AG09309 (cell line): ENCODE measurements at regions not wholly inside any gene's neighbourhood (a gene's known extent, or its start where the extent isn't known, plus 50 kb on each side); places are given as distances from the start of the nearest gene placed in this dataset.

Experiments used
- DNase-seq: peaks from one replicate; pipeline ENCODE4 v3.0.0-alpha.2; 2010; ENCODE audit warnings: low read depth
- H3K4me3 ChIP-seq: 2 replicates; pipeline ENCODE4 v1.5.1; 2011; ENCODE audit warnings: mild to moderate bottlenecking, low read depth, low read length, moderate library complexity; ENCODE audit not compliant: control insufficient read depth
- TF ChIP-seq, protein P1 (sequence below): IDR thresholded peaks from 2 replicates; pipeline ENCODE4 v1.5.1; 2011; ENCODE audit warnings: mild to moderate bottlenecking, low read depth, low read length, inconsistent platforms; ENCODE audit not compliant: insufficient read depth, control insufficient read depth; ENCODE audit errors: missing control alignments

DNA sequence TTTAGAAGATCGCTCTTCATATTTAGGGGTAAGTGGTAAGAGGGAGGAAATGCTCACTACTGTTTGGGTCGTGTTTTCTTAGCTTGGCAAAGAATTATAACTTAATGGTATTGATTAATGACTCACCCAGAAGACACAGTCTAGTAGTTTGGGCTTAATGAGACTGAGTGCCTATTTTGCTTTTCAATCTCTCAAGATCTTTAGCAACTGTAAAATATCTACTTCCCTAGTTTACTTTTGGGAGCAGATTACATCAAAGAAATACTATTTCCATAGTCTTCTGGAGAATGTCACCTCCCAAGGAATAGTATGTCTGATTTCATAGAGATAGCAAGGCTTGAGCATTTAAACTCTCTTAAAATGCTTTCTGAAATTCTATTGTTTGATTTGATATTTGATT lies 100.5 kb upstream of the SLC25A13 start:
- H3K4me3 ChIP-seq: no peak overlapping the region
- no peak for DNase-seq
- TF ChIP-seq, protein P1, sequence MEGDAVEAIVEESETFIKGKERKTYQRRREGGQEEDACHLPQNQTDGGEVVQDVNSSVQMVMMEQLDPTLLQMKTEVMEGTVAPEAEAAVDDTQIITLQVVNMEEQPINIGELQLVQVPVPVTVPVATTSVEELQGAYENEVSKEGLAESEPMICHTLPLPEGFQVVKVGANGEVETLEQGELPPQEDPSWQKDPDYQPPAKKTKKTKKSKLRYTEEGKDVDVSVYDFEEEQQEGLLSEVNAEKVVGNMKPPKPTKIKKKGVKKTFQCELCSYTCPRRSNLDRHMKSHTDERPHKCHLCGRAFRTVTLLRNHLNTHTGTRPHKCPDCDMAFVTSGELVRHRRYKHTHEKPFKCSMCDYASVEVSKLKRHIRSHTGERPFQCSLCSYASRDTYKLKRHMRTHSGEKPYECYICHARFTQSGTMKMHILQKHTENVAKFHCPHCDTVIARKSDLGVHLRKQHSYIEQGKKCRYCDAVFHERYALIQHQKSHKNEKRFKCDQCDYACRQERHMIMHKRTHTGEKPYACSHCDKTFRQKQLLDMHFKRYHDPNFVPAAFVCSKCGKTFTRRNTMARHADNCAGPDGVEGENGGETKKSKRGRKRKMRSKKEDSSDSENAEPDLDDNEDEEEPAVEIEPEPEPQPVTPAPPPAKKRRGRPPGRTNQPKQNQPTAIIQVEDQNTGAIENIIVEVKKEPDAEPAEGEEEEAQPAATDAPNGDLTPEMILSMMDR: no peak

DNA sequence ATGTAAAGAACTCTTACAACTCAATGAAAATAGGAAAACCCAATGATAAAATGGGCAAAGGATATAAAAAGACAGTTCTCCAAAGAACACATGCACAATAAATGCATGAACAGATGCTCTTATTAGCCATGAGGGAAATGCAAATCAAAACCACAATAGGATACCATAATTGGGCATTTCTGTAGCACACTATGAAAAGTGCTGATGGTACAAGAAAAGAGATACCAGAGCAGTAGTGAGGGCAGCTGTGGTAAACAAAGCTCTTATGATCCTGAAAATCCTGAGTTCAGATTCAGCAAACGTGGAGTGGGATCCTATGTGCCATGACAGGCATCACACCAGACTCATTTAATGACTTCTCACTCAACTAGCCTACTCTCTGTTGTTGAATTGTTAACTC lies 96.7 kb upstream of the SLC25A13 start:
- TF ChIP-seq, protein P1: no peak
- DNase-seq: no peak
- no peak overlapping the region for H3K4me3 ChIP-seq

DNA sequence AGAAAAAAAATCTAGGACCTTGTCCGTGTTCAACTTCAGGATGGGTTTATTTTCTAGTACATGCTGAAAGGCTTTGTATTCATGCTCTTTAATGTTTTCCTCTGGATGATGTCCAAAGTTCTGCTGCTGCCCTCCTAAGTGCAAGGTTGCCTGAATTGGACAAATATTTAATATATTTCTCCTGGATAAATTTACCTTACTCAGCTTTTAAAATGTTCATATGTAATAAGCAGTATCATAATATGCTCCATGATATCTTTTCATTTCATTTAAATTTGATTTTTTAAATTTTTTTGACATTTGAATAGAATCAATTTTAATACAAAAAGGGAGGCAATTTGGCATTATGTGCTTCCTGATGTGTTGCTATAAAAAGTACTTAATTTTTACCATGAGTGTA lies 95.9 kb upstream of the SLC25A13 start:
- DNase-seq: no peak
- TF ChIP-seq, protein P1: no peak
- H3K4me3 ChIP-seq: no peak overlapping the region

DNA sequence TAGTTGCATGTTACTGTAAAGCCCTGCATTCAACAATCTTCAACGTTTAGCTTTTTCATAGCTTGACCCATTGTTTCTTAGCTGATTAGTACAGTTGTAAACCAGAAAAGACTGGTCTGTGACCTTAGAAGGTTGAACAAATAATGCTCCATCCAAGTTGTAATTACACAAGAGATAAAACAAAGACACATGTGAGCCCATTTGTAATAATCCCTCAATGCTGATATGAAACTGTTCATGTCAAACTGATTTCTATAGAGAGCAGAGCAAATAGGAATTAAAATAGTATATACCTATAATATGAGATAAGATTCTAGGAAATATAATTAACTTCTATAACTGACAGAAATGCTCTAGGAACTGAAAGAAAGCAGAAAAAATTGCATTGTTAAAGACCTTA lies 94.7 kb upstream of the SLC25A13 start:
- no peak for DNase-seq
- TF ChIP-seq, protein P1: no peak
- H3K4me3 ChIP-seq: no peak overlapping the region

DNA sequence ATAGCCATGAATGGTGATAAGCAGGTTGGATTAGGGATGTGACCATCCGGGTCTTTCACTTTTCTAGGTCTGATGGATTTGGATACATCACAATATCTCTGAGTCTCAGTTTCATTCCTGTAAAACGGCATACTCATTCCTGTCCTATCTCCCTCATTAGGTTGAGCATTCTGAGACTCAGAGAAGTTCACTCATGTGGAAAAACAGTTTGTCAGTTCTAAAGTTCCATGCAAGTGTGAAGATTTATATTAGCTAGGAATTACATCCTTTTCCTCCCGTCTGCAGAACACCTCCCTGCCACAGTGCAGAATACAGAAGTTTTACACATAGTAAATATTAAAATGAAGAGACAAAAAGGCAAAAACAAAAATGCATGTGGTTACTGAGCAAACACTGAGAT lies 94.2 kb upstream of the SLC25A13 start:
- no peak for DNase-seq
- no peak overlapping the region for H3K4me3 ChIP-seq
- TF ChIP-seq, protein P1: no peak

DNA sequence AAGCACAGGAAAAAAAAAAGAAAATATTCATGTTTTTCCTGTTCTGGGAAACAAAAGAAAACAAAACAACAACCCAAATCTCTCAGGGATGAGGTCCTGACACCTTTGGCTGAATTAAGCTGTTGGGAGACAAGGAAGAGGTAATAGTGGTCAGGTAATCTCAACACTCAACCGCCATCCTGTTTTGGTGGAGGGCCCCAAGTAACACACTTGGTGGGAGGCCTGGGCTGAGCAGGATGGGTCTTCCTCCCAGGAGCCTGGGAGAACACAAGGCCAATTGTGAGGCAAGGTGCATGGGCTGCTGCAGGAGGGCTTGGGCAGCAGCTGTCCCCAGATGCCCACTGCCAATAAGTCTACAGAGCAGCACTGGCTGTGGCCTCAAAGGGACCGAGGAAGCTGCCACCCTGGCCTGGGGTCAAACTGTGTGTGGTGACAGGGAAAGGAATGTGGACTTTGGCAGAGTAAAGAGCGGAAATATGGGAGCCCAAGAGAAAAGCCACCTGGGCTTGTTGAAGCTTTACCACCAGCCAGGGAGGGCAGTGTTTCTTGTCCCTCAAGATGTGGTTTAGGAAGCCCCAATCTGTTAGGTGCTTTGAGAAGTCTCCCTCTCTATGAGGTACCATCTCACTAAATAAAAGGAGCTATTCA lies 93.5 kb upstream of the SLC25A13 start:
- no peak overlapping the region for H3K4me3 ChIP-seq
- DNase-seq: no peak
- TF ChIP-seq, protein P1: no peak

DNA sequence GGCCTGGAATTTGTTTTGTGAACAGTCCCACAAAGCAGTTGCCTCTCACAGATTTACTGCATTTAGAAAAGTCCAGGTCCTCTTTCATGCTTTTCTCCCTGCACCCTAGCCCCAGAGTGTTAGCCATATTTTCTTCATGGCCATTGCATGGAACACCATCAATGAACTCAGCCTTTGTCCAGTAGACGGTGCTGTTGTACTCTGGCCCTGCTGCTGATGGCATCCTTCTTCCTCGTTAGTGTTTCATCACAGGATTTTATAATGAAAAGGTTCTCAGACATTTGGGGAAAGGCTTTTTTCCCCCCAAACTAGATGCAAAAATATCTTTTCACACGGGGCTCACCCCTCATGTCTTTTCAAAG lies 93.0 kb upstream of the SLC25A13 start:
- TF ChIP-seq, protein P1: peak; percentile 76
- DNase-seq: no peak
- no peak overlapping the region for H3K4me3 ChIP-seq
